ENCODE measurements at regions not wholly inside any gene's neighbourhood (a gene's known extent, or its start where the extent isn't known, plus 50 kb on each side); places are given as distances from the start of the nearest gene placed in this dataset.

DNA sequence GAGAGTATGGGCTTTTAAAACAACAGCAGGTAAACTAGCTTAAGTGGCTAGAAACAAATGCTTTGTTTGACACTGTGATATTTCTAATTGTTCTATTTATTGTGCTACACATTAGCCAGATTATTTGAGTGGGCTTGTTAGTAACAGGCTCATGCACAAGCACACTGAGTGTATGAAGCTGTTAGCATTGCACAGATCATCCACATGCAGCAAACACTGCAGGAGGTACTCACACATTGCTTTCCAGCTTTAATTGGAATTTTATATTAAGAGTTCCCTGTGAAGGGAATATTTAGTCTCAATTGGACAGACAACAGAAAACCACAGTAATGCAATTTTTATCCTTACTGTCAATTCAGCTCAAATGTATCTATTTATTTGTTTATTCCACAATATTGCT lies 92.9 kb upstream of the ZNF804B start:
- no peaks in the 10 kb centered on the region for H3K36me3 Mint-ChIP-seq
- H3K27ac Mint-ChIP-seq, result no peak overlapping the region
- H3K4me1 Mint-ChIP-seq (ENCODE audit: unreplicated experiment), result peaks cover 10% of the 10 kb centered on the region
- H3K27me3 Mint-ChIP-seq, result peaks cover 3% of the 10 kb centered on the region
- DNase-seq (ENCODE audit: extremely low spot score, unreplicated experiment), result no peak
- peaks cover 4% of the 10 kb centered on the region for H3K9me3 Mint-ChIP-seq
- TF ChIP-seq, protein P1, sequence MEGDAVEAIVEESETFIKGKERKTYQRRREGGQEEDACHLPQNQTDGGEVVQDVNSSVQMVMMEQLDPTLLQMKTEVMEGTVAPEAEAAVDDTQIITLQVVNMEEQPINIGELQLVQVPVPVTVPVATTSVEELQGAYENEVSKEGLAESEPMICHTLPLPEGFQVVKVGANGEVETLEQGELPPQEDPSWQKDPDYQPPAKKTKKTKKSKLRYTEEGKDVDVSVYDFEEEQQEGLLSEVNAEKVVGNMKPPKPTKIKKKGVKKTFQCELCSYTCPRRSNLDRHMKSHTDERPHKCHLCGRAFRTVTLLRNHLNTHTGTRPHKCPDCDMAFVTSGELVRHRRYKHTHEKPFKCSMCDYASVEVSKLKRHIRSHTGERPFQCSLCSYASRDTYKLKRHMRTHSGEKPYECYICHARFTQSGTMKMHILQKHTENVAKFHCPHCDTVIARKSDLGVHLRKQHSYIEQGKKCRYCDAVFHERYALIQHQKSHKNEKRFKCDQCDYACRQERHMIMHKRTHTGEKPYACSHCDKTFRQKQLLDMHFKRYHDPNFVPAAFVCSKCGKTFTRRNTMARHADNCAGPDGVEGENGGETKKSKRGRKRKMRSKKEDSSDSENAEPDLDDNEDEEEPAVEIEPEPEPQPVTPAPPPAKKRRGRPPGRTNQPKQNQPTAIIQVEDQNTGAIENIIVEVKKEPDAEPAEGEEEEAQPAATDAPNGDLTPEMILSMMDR (conservative IDR thresholded peaks at IDR 0.05), result no peak
- H3K4me3 Mint-ChIP-seq, result no peak overlapping the region

DNA sequence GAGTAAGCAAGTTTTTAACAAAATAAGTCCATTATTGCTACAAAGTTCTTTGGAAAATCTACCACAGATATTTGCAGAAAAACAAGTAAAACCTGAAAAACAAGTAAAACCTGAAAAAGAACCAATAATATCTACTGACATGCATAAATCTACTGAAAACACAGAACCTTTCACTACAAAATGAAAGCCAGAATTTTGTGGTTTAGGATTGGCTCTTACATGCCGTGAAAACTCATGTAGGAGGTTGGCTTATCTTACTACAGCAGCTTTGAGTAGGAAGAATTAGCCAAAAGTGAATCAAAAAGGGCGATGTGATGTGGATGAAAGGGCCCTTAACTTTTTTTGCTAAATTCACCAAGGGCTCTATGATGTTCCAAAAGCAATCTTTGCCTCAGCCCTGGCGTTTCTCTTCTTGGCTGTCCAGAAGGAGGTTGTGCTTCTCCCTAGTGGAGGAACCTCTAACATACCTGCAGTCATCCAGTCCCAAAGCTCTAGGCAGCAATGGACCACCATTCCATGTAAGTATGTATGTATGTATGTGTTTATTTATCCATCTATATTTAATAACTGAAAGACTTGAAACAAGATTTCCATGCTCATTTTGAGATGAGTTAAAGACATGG lies 93.5 kb upstream of the ZNF804B start:
- TF ChIP-seq, protein P1 (conservative IDR thresholded peaks at IDR 0.05), result no peak
- Mint-ChIP-seq H3K36me3 (no peaks in the 10 kb centered on the region), H3K4me1 (ENCODE audit: unreplicated experiment) (peaks cover 10% of the 10 kb centered on the region), H3K4me3 (peak overlapping the region; percentile 45), H3K9me3 (peaks cover 4% of the 10 kb centered on the region), H3K27me3 (peaks cover 3% of the 10 kb centered on the region), H3K27ac (peak overlapping the region; percentile 75)
- no peak for DNase-seq (ENCODE audit: extremely low spot score, unreplicated experiment)

DNA sequence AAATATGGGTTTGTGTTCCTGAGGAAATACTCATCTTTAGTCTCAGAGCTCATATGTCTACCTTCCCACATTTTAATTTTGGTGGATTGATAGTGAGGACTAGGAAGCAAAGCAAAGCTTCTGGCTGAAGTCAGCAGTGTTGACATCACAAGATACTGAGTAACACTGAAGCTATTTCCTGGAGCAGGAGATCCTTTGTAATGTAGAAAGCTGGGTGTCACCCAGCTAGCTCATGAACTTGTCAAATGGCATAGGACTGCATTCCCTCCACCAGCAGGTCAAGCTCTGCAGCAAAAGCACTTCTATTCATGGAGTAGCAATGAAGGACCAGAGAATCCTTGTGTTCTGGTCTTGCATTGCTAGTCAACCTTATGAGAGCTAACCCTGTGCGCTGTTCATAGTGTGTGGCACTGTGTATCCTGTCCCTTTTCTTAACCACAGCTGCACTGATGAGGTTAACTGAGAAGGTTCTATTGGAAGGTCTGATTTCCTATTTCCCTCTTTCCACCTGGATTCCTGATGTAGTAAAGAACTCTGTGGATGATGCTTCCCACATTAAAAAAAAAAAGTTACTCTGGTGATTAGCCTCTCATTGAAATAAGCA lies 94.8 kb upstream of the ZNF804B start:
- H3K27ac Mint-ChIP-seq, result no peak overlapping the region
- DNase-seq (ENCODE audit: extremely low spot score, unreplicated experiment), result no peak
- TF ChIP-seq, protein P1 (conservative IDR thresholded peaks at IDR 0.05), result no peak
- H3K9me3 Mint-ChIP-seq, result peaks cover 4% of the 10 kb centered on the region
- H3K4me1 Mint-ChIP-seq (ENCODE audit: unreplicated experiment), result peaks cover 10% of the 10 kb centered on the region
- no peak overlapping the region for H3K4me3 Mint-ChIP-seq
- H3K27me3 Mint-ChIP-seq, result no peaks in the 10 kb centered on the region
- H3K36me3 Mint-ChIP-seq, result no peaks in the 10 kb centered on the region

DNA sequence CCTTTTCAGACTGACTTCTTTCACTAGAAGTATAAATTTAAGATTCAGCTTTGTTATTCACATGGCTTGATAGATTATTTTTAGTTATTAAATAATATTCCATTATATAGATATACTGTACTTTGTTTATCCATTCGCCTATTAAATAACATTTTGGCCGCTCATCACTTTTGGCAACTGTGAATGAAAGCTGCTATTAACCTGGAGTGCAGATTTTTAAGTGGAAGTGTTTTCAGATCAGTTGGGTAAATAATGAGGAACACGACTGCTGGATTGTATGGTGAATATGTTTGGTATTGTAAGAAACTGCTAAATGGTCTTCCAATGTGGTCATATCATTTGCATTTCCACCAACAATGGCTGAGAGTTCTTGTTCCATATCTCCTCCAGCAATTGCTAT lies 97.6 kb upstream of the ZNF804B start:
- no peak for DNase-seq (ENCODE audit: extremely low spot score, unreplicated experiment)
- no peaks in the 10 kb centered on the region for H3K27me3 Mint-ChIP-seq
- H3K4me3 Mint-ChIP-seq, result no peak overlapping the region
- TF ChIP-seq, protein P1 (conservative IDR thresholded peaks at IDR 0.05), result no peak
- peaks cover 10% of the 10 kb centered on the region for H3K4me1 Mint-ChIP-seq (ENCODE audit: unreplicated experiment)
- H3K9me3 Mint-ChIP-seq, result peaks cover 4% of the 10 kb centered on the region
- no peak overlapping the region for H3K27ac Mint-ChIP-seq
- H3K36me3 Mint-ChIP-seq, result no peaks in the 10 kb centered on the region

GRCh38 chr7:88647825-88648224 lies 111.7 kb upstream of the ZNF804B start:
- H3K27me3 Mint-ChIP-seq, result no peaks in the 10 kb centered on the region
- TF ChIP-seq, protein P1 (conservative IDR thresholded peaks at IDR 0.05), result no peak
- no peaks in the 10 kb centered on the region for H3K9me3 Mint-ChIP-seq
- no peaks in the 10 kb centered on the region for H3K36me3 Mint-ChIP-seq
- H3K4me1 Mint-ChIP-seq (ENCODE audit: unreplicated experiment), result no peaks in the 10 kb centered on the region
- DNase-seq (ENCODE audit: extremely low spot score, unreplicated experiment), result no peak
- no peak overlapping the region for H3K4me3 Mint-ChIP-seq
- no peak overlapping the region for H3K27ac Mint-ChIP-seq
